H9 (cell line): ENCODE measurements at regions not wholly inside any gene's neighbourhood (a gene's known extent, or its start where the extent isn't known, plus 50 kb on each side); places are given as distances from the start of the nearest gene placed in this dataset.

ENCODE experiments used
- DNase-seq: peaks from one replicate; pipeline ENCODE4 v3.0.0-alpha.2; 2017
- H2AFZ ChIP-seq: one replicate; pipeline ENCODE4 v1.6.1; 2013; ENCODE audit warnings: mild to moderate bottlenecking, low read length, control low read depth, moderate library complexity
- H2AK5ac ChIP-seq: 2 replicates; pipeline ENCODE4 v1.6.1; 2013; ENCODE audit warnings: low read length, control low read depth, mixed read lengths; ENCODE audit not compliant: insufficient read length
- H2BK120ac ChIP-seq: one replicate; pipeline ENCODE4 v1.6.1; 2013; ENCODE audit warnings: low read depth, mild to moderate bottlenecking, low read length, control low read depth, inconsistent platforms; ENCODE audit not compliant: poor library complexity, severe bottlenecking
- H2BK12ac ChIP-seq: 2 replicates; pipeline ENCODE4 v1.6.1; 2013; ENCODE audit warnings: low read length, control low read depth, mixed read lengths, low read depth; ENCODE audit not compliant: insufficient read length
- H2BK15ac ChIP-seq: 2 replicates; pipeline ENCODE4 v1.6.1; 2013; ENCODE audit warnings: low read depth, low read length, control low read depth
- H2BK20ac ChIP-seq: one replicate; pipeline ENCODE4 v1.6.1; 2013; ENCODE audit warnings: low read depth, mild to moderate bottlenecking, low read length, control low read depth, inconsistent platforms; ENCODE audit not compliant: poor library complexity, severe bottlenecking
- H2BK5ac ChIP-seq: 2 replicates; pipeline ENCODE4 v1.6.1; 2013; ENCODE audit warnings: low read length, control low read depth, mixed read lengths; ENCODE audit not compliant: insufficient read length
- H3K14ac ChIP-seq: 2 replicates; pipeline ENCODE4 v1.6.1; 2013; ENCODE audit warnings: low read length, control low read depth; ENCODE audit not compliant: insufficient read depth
- H3K18ac ChIP-seq: 2 replicates; pipeline ENCODE4 v1.6.1; 2013; ENCODE audit warnings: low read depth, mild to moderate bottlenecking, mixed read lengths, low read length, control low read depth; ENCODE audit not compliant: insufficient read length
- H3K23ac ChIP-seq: 2 replicates; pipeline ENCODE4 v1.6.1; 2013; ENCODE audit warnings: low read length, control low read depth, mixed read lengths, low read depth; ENCODE audit not compliant: insufficient read length
- H3K23me2 ChIP-seq: 2 replicates; pipeline ENCODE4 v1.6.1; 2013; ENCODE audit warnings: low read depth, mild to moderate bottlenecking, mixed read lengths, low read length, control low read depth; ENCODE audit not compliant: insufficient read length, poor library complexity, severe bottlenecking
- H3K27ac ChIP-seq: 2 replicates; pipeline ENCODE4 v1.5.1; 2013; ENCODE audit warnings: low read length, control low read depth, mixed read lengths, low read depth; ENCODE audit not compliant: insufficient read length
- H3K27me3 ChIP-seq: 2 replicates; pipeline ENCODE4 v1.6.1; 2013; ENCODE audit warnings: low read length, control low read depth, inconsistent platforms; ENCODE audit not compliant: insufficient read depth
- H3K4ac ChIP-seq: 2 replicates; pipeline ENCODE4 v1.6.1; 2013; ENCODE audit warnings: low read depth, mild to moderate bottlenecking, control low read depth, inconsistent platforms, low read length, moderate library complexity
- H3K4me1 ChIP-seq: 2 replicates; pipeline ENCODE4 v1.6.1; 2013; ENCODE audit warnings: low read length, control low read depth, inconsistent platforms; ENCODE audit not compliant: insufficient read depth
- H3K4me2 ChIP-seq: 2 replicates; pipeline ENCODE4 v1.6.1; 2013; ENCODE audit warnings: low read length, control low read depth, mixed read lengths; ENCODE audit not compliant: insufficient read length, insufficient read depth
- H3K56ac ChIP-seq: 2 replicates; pipeline ENCODE4 v1.6.1; 2013; ENCODE audit warnings: low read depth, mild to moderate bottlenecking, mixed read lengths, low read length, control low read depth; ENCODE audit not compliant: insufficient read length
- H3K79me1 ChIP-seq: 2 replicates; pipeline ENCODE4 v1.6.1; 2013; ENCODE audit warnings: low read depth, mild to moderate bottlenecking, moderate library complexity, low read length, control low read depth, inconsistent platforms; ENCODE audit not compliant: insufficient read depth, poor library complexity, severe bottlenecking
- H3K79me2 ChIP-seq: 2 replicates; pipeline ENCODE4 v1.6.1; 2013; ENCODE audit warnings: low read length, control low read depth, inconsistent platforms; ENCODE audit not compliant: insufficient read depth
- H3K9ac ChIP-seq: 2 replicates; pipeline ENCODE4 v1.6.1; 2013; ENCODE audit warnings: low read length, control low read depth, mixed read lengths; ENCODE audit not compliant: insufficient read length; ENCODE audit errors: extremely low read depth
- H3K9me3 ChIP-seq: one replicate; pipeline ENCODE4 v1.6.1; 2013; ENCODE audit warnings: low read depth, low read length, inconsistent platforms; ENCODE audit not compliant: control insufficient read depth
- H3T11ph ChIP-seq: one replicate; pipeline ENCODE4 v1.6.1; 2013; ENCODE audit warnings: mild to moderate bottlenecking, low read length, control low read depth, inconsistent platforms
- H4K20me1 ChIP-seq: one replicate; pipeline ENCODE4 v1.6.1; 2013; ENCODE audit not compliant: control insufficient read depth, insufficient read length, insufficient read depth
- H4K5ac ChIP-seq: 2 replicates; pipeline ENCODE4 v1.6.1; 2013; ENCODE audit warnings: low read depth, mild to moderate bottlenecking, mixed read lengths, low read length, control low read depth; ENCODE audit not compliant: insufficient read length
- H4K8ac ChIP-seq: replicated peaks from 2 replicates; pipeline ENCODE4 v1.6.1; 2013; ENCODE audit warnings: low read length, control low read depth, mixed read lengths, low read depth; ENCODE audit not compliant: insufficient read length
- H4K91ac ChIP-seq: 2 replicates; pipeline ENCODE4 v1.6.1; 2013; ENCODE audit warnings: low read depth, mild to moderate bottlenecking, moderate library complexity, mixed read lengths, low read length, control low read depth; ENCODE audit not compliant: insufficient read length
- H3K27ac Mint-ChIP-seq, 3 experiments: 2 replicates in 2 of 3; 3 replicates in 1 of 3; pipeline ENCODE4 v1.8.0; 2020 to 2021; ENCODE audit warnings: mixed read lengths in 3 of 3, mild to moderate bottlenecking in 1 of 3, moderate library complexity in 1 of 3
- H3K27me3 Mint-ChIP-seq: 2 replicates; pipeline ENCODE4 v1.8.0; 2021; ENCODE audit warnings: low read depth, mild to moderate bottlenecking, moderate library complexity, mixed read lengths
- H3K36me3 Mint-ChIP-seq, 3 experiments: 2 replicates in 2 of 3; 3 replicates in 1 of 3; pipeline ENCODE4 v1.8.0; 2020 to 2021; ENCODE audit warnings: low read depth in 3 of 3, mixed read lengths in 3 of 3; ENCODE audit not compliant: insufficient read depth in 1 of 3
- H3K4me1 Mint-ChIP-seq, 2 experiments: 2 replicates each; pipeline ENCODE4 v1.8.0; 2020; ENCODE audit warnings: mixed read lengths in 2 of 2
- H3K4me3 Mint-ChIP-seq, 2 experiments: 2 replicates in 1 of 2; 3 replicates in 1 of 2; pipeline ENCODE4 v1.8.0; 2020 to 2021; ENCODE audit warnings: mild to moderate bottlenecking in 2 of 2, mixed read lengths in 2 of 2, moderate library complexity in 1 of 2
- H3K9me3 Mint-ChIP-seq, 2 experiments: 2 replicates in 1 of 2; 3 replicates in 1 of 2; pipeline ENCODE4 v1.8.0; 2020; ENCODE audit warnings: mild to moderate bottlenecking in 2 of 2, mixed read lengths in 2 of 2, moderate library complexity in 1 of 2
- WGBS: extraction: QIAGEN DNeasy Blood & Tissue Kit; methylation state at CpG from one replicate; pipeline ENCODE4 v1.1.7; 2013; ENCODE audit warnings: missing lambda C conversion rate, low lambda C conversion rate, mixed read lengths; ENCODE audit not compliant: insufficient read length; ENCODE audit errors: extremely low coverage; 5-methylcytosine and 5-hydroxymethylcytosine counted together
- TF ChIP-seq, protein P1 (sequence below): fragments of 200-600 bp; sonication (generic); conservative IDR thresholded peaks from 3 replicates; pipeline ENCODE4 v1.8.0; 2021; ENCODE audit warnings: antibody characterized with exemption, mild to moderate bottlenecking

DNA sequence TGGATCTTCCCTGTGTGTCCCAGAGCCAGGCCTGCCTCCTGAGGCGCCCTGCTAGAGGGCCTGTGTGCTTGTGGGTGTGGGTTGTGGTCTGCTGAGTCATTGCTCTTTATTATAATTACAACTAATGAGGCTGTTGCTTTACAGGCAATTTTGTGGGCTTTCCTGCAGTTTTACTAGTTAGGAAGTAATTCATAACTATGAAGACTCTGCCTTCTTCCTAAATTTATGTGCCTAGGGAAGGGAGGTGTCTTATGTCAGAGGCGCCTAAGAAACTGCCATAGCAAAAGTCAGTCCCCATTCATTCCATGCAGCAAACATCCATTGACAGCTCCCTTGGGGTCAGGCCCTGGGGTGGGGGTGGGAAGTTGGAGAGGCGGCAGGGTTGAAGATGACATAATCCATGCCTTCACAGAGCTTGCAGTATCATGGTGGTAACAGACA, 359.2 kb downstream of the IDS start:
- no peak overlapping the region for H3K27ac ChIP-seq
- H3K4me3 Mint-ChIP-seq: no peak overlapping the region
- H3K56ac ChIP-seq: no peak overlapping the region
- no peak overlapping the region for H4K91ac ChIP-seq
- peaks cover 61 to 68% of the 10 kb centered on the region in 2 experiments for H3K9me3 Mint-ChIP-seq
- no peak overlapping the region for H2BK20ac ChIP-seq
- no peak overlapping the region for H3K4ac ChIP-seq
- no peak overlapping the region for H4K5ac ChIP-seq
- H3K23ac ChIP-seq: no peak overlapping the region
- H4K8ac ChIP-seq: no peak overlapping the region
- H3K4me1 Mint-ChIP-seq: no peaks in the 10 kb centered on the region
- no peaks in the 10 kb centered on the region for H3K4me1 ChIP-seq
- peaks cover 0 to 4% (median 0%) of the 10 kb centered on the region in 3 experiments; a peak in 2 of 7 replicates for H3K36me3 Mint-ChIP-seq
- no peak overlapping the region for H2AFZ ChIP-seq
- no peak overlapping the region for H3T11ph ChIP-seq
- no peaks in the 10 kb centered on the region for H3K79me1 ChIP-seq
- no peaks in the 10 kb centered on the region for H3K79me2 ChIP-seq
- H2BK120ac ChIP-seq: no peak overlapping the region
- no CpG with 5 or more reads among the region's 3 CpGs for WGBS
- no peak overlapping the region for H2BK15ac ChIP-seq
- H2BK12ac ChIP-seq: no peak overlapping the region
- no peak for DNase-seq
- no peaks in the 10 kb centered on the region for H3K27me3 Mint-ChIP-seq
- H3K23me2 ChIP-seq: no peaks in the 10 kb centered on the region
- H3K27me3 ChIP-seq: no peaks in the 10 kb centered on the region
- no peak overlapping the region for H3K27ac Mint-ChIP-seq
- H3K4me2 ChIP-seq: no peak overlapping the region
- H2AK5ac ChIP-seq: no peak overlapping the region
- TF ChIP-seq, protein P1, sequence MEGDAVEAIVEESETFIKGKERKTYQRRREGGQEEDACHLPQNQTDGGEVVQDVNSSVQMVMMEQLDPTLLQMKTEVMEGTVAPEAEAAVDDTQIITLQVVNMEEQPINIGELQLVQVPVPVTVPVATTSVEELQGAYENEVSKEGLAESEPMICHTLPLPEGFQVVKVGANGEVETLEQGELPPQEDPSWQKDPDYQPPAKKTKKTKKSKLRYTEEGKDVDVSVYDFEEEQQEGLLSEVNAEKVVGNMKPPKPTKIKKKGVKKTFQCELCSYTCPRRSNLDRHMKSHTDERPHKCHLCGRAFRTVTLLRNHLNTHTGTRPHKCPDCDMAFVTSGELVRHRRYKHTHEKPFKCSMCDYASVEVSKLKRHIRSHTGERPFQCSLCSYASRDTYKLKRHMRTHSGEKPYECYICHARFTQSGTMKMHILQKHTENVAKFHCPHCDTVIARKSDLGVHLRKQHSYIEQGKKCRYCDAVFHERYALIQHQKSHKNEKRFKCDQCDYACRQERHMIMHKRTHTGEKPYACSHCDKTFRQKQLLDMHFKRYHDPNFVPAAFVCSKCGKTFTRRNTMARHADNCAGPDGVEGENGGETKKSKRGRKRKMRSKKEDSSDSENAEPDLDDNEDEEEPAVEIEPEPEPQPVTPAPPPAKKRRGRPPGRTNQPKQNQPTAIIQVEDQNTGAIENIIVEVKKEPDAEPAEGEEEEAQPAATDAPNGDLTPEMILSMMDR: no peak
- no peak overlapping the region for H3K18ac ChIP-seq
- peaks cover 25% of the 10 kb centered on the region for H3K9me3 ChIP-seq
- H2BK5ac ChIP-seq: no peak overlapping the region
- no peak overlapping the region for H3K14ac ChIP-seq
- no peaks in the 10 kb centered on the region for H4K20me1 ChIP-seq
- H3K9ac ChIP-seq: no peak overlapping the region
